HUES6 (cell line): ENCODE measurements at regions not wholly inside any gene's neighbourhood (a gene's known extent, or its start where the extent isn't known, plus 50 kb on each side); places are given as distances from the start of the nearest gene placed in this dataset.

ENCODE experiments used
- H3K27ac ChIP-seq: 2 replicates; pipeline ENCODE4 v1.7.0; 2013; ENCODE audit warnings: low read depth, mild to moderate bottlenecking, low read length, inconsistent platforms
- H3K27me3 ChIP-seq: 2 replicates; pipeline ENCODE4 v1.6.1; 2013; ENCODE audit warnings: low read length; ENCODE audit not compliant: control insufficient read depth, insufficient read depth
- H3K36me3 ChIP-seq: 2 replicates; pipeline ENCODE4 v1.6.1; 2013; ENCODE audit warnings: low read length; ENCODE audit not compliant: control insufficient read depth, insufficient read depth
- H3K4me1 ChIP-seq: 2 replicates; pipeline ENCODE4 v1.6.1; 2013; ENCODE audit warnings: low read length; ENCODE audit not compliant: control insufficient read depth, insufficient read depth
- H3K4me3 ChIP-seq: 2 replicates; pipeline ENCODE4 v1.5.1; 2013; ENCODE audit warnings: low read depth, low read length
- H3K9ac ChIP-seq: one replicate; pipeline ENCODE4 v1.6.1; 2013; ENCODE audit warnings: mild to moderate bottlenecking, low read length
- H3K9me3 ChIP-seq: 2 replicates; pipeline ENCODE4 v1.6.1; 2013; ENCODE audit warnings: low read depth, low read length; ENCODE audit not compliant: control insufficient read depth, insufficient read depth

DNA sequence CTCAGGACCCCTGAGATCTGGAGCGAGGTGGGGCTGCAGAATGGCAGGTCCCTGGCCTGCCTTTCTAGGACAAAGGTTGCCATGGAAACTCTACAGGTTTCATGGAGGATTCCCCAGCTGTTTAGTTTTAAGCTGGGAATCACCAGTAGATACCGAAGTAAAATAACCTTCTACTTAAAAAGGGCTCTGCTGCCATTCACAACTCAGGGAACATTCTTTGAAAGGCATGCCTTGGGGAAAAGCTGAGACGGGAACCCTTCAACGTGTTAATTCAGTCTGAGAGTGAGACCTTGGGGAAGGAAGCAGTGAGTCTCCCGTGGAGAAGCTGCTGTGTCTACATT lies 493.3 kb downstream of the BRD1 start:
- Histone ChIP-seq H3K4me1 (no peaks in the 10 kb centered on the region), H3K9me3 (peaks cover 5% of the 10 kb centered on the region; the same call in 1 of the 2 replicates), H3K27me3 (peaks cover 6% of the 10 kb centered on the region; the same call in 1 of the 2 replicates), H3K36me3 (no peaks in the 10 kb centered on the region), H3K27ac (no peak overlapping the region), H3K9ac (no peak overlapping the region), H3K4me3 (no peak overlapping the region)

DNA sequence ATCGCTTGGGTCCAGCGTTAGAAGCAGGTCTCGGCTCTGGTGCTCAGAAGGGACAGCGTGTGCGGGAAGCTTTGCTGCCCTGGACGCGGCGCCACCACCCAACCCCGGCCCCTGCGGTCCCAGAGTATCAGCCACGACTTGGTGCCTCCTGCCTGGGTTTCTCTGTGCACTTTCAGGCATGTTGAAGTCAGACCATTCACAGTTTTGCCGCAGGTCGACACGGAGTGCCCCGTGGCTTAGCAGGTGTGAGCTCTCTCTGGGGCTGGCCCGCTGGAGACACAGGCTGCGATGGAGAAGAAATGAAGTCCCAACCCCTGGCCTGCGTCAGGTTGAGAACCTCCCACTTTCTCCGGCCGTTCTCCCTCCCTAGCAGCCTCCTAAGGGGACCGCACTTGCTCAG lies 494.5 kb downstream of the BRD1 start:
- Histone ChIP-seq H3K9me3 (peaks cover 7% of the 10 kb centered on the region; the same call in 1 of the 2 replicates), H3K9ac (no peak overlapping the region), H3K27me3 (peaks cover 6% of the 10 kb centered on the region; the same call in 1 of the 2 replicates), H3K36me3 (no peaks in the 10 kb centered on the region), H3K4me3 (no peak overlapping the region), H3K4me1 (no peaks in the 10 kb centered on the region), H3K27ac (no peak overlapping the region)

GRCh38 chr22:49332691-49333090 lies 495.0 kb downstream of the BRD1 start:
- Histone ChIP-seq H3K27me3 (peaks cover 6% of the 10 kb centered on the region; the same call in 1 of the 2 replicates), H3K9me3 (peaks cover 7% of the 10 kb centered on the region; the same call in 1 of the 2 replicates), H3K9ac (no peak overlapping the region), H3K27ac (no peak overlapping the region), H3K4me3 (no peak overlapping the region), H3K4me1 (no peaks in the 10 kb centered on the region), H3K36me3 (no peaks in the 10 kb centered on the region)

DNA sequence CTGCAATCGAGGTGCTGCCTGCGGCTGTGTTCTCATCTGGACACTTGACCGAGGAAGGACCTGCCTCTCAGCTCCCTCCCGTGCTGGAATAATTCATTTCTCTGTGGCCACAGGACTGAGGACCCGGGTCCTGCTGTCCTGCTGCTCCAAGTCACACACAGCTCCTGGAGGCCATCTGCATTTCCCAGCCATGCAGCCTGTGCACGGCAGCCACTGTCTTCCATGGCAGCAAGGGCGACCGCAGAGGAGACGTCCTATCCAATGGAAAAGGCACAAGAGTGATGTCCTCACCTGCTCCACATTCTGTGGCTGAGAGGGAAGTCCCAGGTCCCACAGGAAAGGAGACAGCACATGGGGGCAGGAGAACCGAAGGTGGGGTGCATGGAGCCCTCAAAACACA lies 495.8 kb downstream of the BRD1 start:
- no peak overlapping the region for H3K4me3 ChIP-seq
- no peaks in the 10 kb centered on the region for H3K4me1 ChIP-seq
- H3K27ac ChIP-seq: no peak overlapping the region
- H3K27me3 ChIP-seq: peaks cover 6% of the 10 kb centered on the region; the same call in 1 of the 2 replicates
- H3K9ac ChIP-seq: no peak overlapping the region
- H3K36me3 ChIP-seq: no peaks in the 10 kb centered on the region
- peaks cover 7% of the 10 kb centered on the region; the same call in 1 of the 2 replicates for H3K9me3 ChIP-seq

GRCh38 chr22:49331223-49331815 lies 496.4 kb downstream of the BRD1 start:
- peaks cover 7% of the 10 kb centered on the region; the same call in 1 of the 2 replicates for H3K9me3 ChIP-seq
- H3K27ac ChIP-seq: no peak overlapping the region
- no peak overlapping the region for H3K4me3 ChIP-seq
- no peaks in the 10 kb centered on the region for H3K36me3 ChIP-seq
- H3K27me3 ChIP-seq: peaks cover 6% of the 10 kb centered on the region; the same call in 1 of the 2 replicates
- no peak overlapping the region for H3K9ac ChIP-seq
- no peaks in the 10 kb centered on the region for H3K4me1 ChIP-seq

DNA sequence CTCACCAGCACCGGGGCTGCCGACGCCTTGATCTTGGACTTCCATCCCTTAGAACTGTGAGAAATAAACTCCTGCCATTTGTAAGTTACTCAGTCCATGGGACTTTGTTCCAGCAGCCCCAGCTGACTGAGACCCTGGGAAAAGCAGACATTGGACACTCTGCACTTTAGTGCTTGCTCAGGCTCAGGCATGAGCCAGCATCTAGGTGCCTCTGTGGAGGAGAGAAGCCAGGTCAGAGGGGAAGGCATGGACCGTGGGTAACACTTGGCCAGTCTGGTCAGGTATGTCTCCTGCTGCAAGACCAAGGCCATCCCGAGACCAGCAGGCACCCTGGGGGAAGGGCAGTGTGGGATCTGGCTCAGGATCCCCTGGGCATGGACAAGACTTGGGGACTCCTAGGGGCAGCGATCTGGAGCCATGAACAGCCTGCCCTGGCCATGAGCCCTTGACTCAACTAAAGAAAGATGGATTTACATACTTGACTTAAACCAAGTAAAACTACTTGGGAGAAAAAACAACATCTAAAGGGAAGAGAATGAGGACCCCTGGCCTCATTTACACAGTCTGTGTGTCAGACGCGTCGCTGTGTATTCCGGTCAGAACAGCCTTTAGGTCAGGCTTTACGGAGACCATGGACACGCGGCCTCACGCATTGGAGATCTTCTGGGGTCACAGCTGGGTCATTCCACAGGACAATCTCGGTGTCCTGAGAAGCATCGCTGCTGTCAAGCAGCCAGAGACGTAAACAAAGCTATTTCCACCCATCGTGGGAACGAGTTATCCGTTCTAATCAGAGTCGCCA lies 497.1 kb downstream of the BRD1 start:
- Histone ChIP-seq H3K27me3 (peaks cover 6% of the 10 kb centered on the region; the same call in 1 of the 2 replicates), H3K27ac (no peak overlapping the region), H3K4me1 (no peaks in the 10 kb centered on the region), H3K9me3 (peaks cover 7% of the 10 kb centered on the region; the same call in 1 of the 2 replicates), H3K4me3 (no peak overlapping the region), H3K9ac (no peak overlapping the region), H3K36me3 (no peaks in the 10 kb centered on the region)

DNA sequence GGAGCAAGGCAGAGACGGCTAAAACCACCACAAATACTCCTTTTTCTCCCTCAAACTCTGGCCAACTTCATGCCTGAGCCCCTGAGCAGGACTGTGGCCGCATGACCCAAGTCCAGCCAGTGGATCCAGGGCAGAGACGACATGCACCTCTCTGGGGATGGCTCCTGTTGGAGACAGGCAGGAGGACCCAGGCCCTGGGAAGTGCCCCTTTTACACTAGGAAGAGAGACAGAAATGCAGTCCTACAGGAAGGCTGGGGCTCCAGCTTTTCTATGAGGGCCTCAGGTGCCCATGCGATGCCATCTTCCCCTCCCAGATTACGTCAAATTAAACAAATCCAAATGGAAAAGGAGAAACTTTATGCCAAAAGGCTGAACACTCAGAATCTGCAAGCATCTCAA lies 498.0 kb downstream of the BRD1 start:
- H3K9me3 ChIP-seq: peaks cover 7% of the 10 kb centered on the region; the same call in 1 of the 2 replicates
- H3K9ac ChIP-seq: no peak overlapping the region
- peaks cover 6% of the 10 kb centered on the region; the same call in 1 of the 2 replicates for H3K27me3 ChIP-seq
- H3K36me3 ChIP-seq: no peaks in the 10 kb centered on the region
- no peak overlapping the region for H3K4me3 ChIP-seq
- H3K4me1 ChIP-seq: no peaks in the 10 kb centered on the region
- H3K27ac ChIP-seq: no peak overlapping the region

GRCh38 chr22:49328630-49329405 lies 498.9 kb downstream of the BRD1 start:
- no peak overlapping the region for H3K9ac ChIP-seq
- peaks cover 6% of the 10 kb centered on the region; the same call in 1 of the 2 replicates for H3K27me3 ChIP-seq
- H3K27ac ChIP-seq: no peak overlapping the region
- no peak overlapping the region for H3K4me3 ChIP-seq
- peaks cover 7% of the 10 kb centered on the region; the same call in 1 of the 2 replicates for H3K9me3 ChIP-seq
- H3K4me1 ChIP-seq: no peaks in the 10 kb centered on the region
- H3K36me3 ChIP-seq: no peaks in the 10 kb centered on the region

- Histone ChIP-seq H3K27me3 (peaks cover 6% of the 10 kb centered on the region), H3K4me3 (no peak overlapping the region), H3K9ac (no peak overlapping the region), H3K27ac (no peak overlapping the region), H3K9me3 (peaks cover 7% of the 10 kb centered on the region; the same call in 1 of the 2 replicates), H3K4me1 (no peaks in the 10 kb centered on the region), H3K36me3 (no peaks in the 10 kb centered on the region)
Observed at GRCh38 chr22:49328118-49328475, 499.6 kb downstream of the BRD1 start.

DNA sequence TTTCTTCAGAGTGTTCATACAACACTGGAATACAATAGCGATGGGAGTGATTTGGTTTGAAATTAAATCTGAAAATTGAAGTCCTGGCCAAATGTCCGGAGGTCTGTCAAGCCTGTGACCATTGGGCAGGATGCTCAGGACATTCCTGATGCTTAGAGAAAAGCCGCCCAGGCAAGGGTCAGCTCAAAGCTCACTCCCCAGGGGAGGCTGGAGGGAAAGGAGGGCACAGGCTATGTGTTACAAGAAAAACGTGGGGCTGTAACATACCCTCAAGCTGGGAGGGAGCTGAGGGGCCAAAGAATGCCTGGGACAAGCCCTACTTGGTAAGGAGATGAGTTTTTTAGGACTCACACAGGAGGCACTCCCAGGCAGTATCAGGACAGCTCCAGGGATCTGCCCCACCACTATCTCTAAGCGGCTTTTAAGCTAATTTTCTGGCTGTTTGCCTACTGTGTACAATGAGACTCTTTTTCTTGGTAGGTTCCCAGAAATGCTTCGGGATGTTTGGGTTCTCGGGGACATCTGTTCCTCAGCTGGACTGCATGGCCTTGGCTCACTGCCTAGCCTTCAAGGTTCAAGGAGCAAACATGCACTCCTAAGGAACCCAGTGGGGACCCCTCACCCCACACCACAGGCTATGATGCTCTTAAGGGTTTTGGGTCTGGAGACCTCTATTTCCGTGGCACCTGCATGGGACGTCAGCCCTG lies 500.1 kb downstream of the BRD1 start:
- Histone ChIP-seq H3K4me3 (no peak overlapping the region), H3K27me3 (peaks cover 3% of the 10 kb centered on the region; the same call in 1 of the 2 replicates), H3K27ac (no peak overlapping the region), H3K9ac (no peak overlapping the region), H3K9me3 (peaks cover 7% of the 10 kb centered on the region; the same call in 1 of the 2 replicates), H3K36me3 (no peaks in the 10 kb centered on the region), H3K4me1 (no peaks in the 10 kb centered on the region)
